GM12878 (cell line): ENCODE measurements at regions not wholly inside any gene's neighbourhood (a gene's known extent, or its start where the extent isn't known, plus 50 kb on each side); places are given as distances from the start of the nearest gene placed in this dataset.

Source experiments
- ATAC-seq: fragments of 200-7000 bp; cut with Tn5 transposase; 3 replicates; pipeline ENCODE4 v1.9.1; 2020; ENCODE audit warnings: mild to moderate bottlenecking, moderate library complexity
- BruUV-seq: library from RNA; stranded (reverse); fragments of 400-500 nt; replicated peaks from 2 replicates; lab custom pipeline; 2021; lab: Mats Ljungman, UMichigan
- CTCF ChIA-PET: fragments of 300-600 bp; sonication (Branson Sonifier 250); formaldehyde crosslinking; extraction: SDS; loops from one replicate; lab custom pipeline; 2021; ENCODE audit warnings: inconsistent platforms; lab: Yijun Ruan, JAX
- POLR2A ChIA-PET: fragments of 350-600 bp; formaldehyde crosslinking; extraction: SDS; loops from one replicate; lab custom pipeline; 2021; ENCODE audit warnings: inconsistent platforms; lab: Charles Lee
- RAD21 ChIA-PET: fragments of 300-600 bp; sonication (Branson Sonifier 250); formaldehyde crosslinking; loops from one replicate; lab custom pipeline; 2023; ENCODE audit warnings: antibody characterized with exemption; ENCODE audit not compliant: unreplicated experiment; lab: Charles Lee
- SMC1A ChIA-PET: fragments of 300-600 bp; sonication (Branson Sonifier 250); formaldehyde crosslinking; loops from one replicate; lab custom pipeline; 2023; ENCODE audit not compliant: unreplicated experiment, uncharacterized antibody; lab: Charles Lee
- DNase-seq: peaks from one replicate; pipeline ENCODE4 v3.0.0-alpha.2; 2011; ENCODE audit warnings: low read depth, low spot score
- FAIRE-seq: peaks from 3 replicates; lab custom pipeline; 2011; peaks lifted over from hg19 to GRCh38; lab: Jason Lieb, UNC
- H2AFZ ChIP-seq: 2 replicates; pipeline ENCODE4 v1.6.0; 2011; ENCODE audit warnings: low read depth, low read length, control low read depth; ENCODE audit not compliant: control insufficient read depth
- H3K27ac ChIP-seq: 2 replicates; pipeline ENCODE4 v1.5.1; 2011; ENCODE audit warnings: control low read depth; ENCODE audit not compliant: control insufficient read depth, insufficient read depth
- H3K27me3 ChIP-seq, 2 experiments: replicated peaks in 1 of 2; 2 replicates each; pipeline versions ENCODE4 v1.6.0 to v1.6.1; 2011; ENCODE audit warnings: low read length in 1 of 2; ENCODE audit not compliant: control insufficient read depth in 2 of 2, insufficient read depth in 2 of 2
- H3K36me3 ChIP-seq, 2 experiments: 2 replicates each; pipeline ENCODE4 v1.5.1; 2011; ENCODE audit warnings: low read length in 1 of 2; ENCODE audit not compliant: control insufficient read depth in 2 of 2, insufficient read depth in 2 of 2
- H3K4me1 ChIP-seq: 2 replicates; pipeline ENCODE4 v1.6.1; 2011; ENCODE audit warnings: mild to moderate bottlenecking, low read length, moderate library complexity, mixed read lengths; ENCODE audit not compliant: control insufficient read depth, insufficient read depth
- H3K4me2 ChIP-seq: 2 replicates; pipeline ENCODE4 v1.6.0; 2011; ENCODE audit warnings: control low read depth; ENCODE audit not compliant: control insufficient read depth, insufficient read depth
- H3K4me3 ChIP-seq: fragments of 200-600 bp; sonication (generic); 2 replicates; pipeline ENCODE4 v1.5.1; 2016
- H3K79me2 ChIP-seq: 2 replicates; pipeline ENCODE4 v1.6.0; 2011; ENCODE audit warnings: low read length; ENCODE audit not compliant: control insufficient read depth, insufficient read depth
- H3K9ac ChIP-seq: 2 replicates; pipeline ENCODE4 v1.8.0; 2011; ENCODE audit warnings: low read length, control low read depth, mixed read lengths; ENCODE audit not compliant: control insufficient read depth, insufficient read depth
- H3K9me3 ChIP-seq: replicated peaks from 3 replicates; pipeline ENCODE4 v1.5.1; 2011; ENCODE audit warnings: mild to moderate bottlenecking, low read length; ENCODE audit not compliant: control insufficient read depth, insufficient read depth
- H4K20me1 ChIP-seq: 2 replicates; pipeline ENCODE4 v1.6.0; 2011; ENCODE audit not compliant: control insufficient read depth, insufficient read depth
- HCFC1 ChIP-seq: fragments of 150-350 bp; IDR thresholded peaks from 2 replicates; pipeline ENCODE4 v1.6.1; 2014; ENCODE audit warnings: low read length
- HDAC2 ChIP-seq: fragments of 200-600 bp; sonication (generic); IDR thresholded peaks from 2 replicates; pipeline ENCODE4 v1.6.1; 2017
- NFXL1 ChIP-seq: fragments of 450-650 bp; IDR thresholded peaks from 2 replicates; pipeline ENCODE4 v1.6.1; 2017; ENCODE audit warnings: antibody characterized with exemption, mild to moderate bottlenecking, borderline replicate concordance
- SIN3A ChIP-seq: IDR thresholded peaks from 2 replicates; pipeline ENCODE4 v1.6.1; 2012; ENCODE audit warnings: low read depth, low read length, improper control_type of control experiment
- SP1 ChIP-seq: IDR thresholded peaks from one replicate; pipeline ENCODE4 v1.6.1; 2011; ENCODE audit warnings: low read depth, low read length
- YBX1 ChIP-seq: fragments of 450-650 bp; IDR thresholded peaks from 2 replicates; pipeline ENCODE4 v1.6.1; 2016; ENCODE audit warnings: antibody characterized with exemption
- ZNF384 ChIP-seq: IDR thresholded peaks from 2 replicates; pipeline ENCODE4 v1.6.1; 2012; ENCODE audit warnings: low read depth, mild to moderate bottlenecking, low read length, improper control_type of control experiment, borderline replicate concordance
- ZZZ3 ChIP-seq: IDR thresholded peaks from 2 replicates; pipeline ENCODE4 v1.6.1; 2011; ENCODE audit warnings: low read depth; ENCODE audit not compliant: control insufficient read depth, insufficient read length
- WGBS: methylation state at CpG from one replicate; pipeline ENCODE4 v1.1.6; 2016; ENCODE audit warnings: low lambda C conversion rate; ENCODE audit not compliant: insufficient replicate concordance, insufficient coverage; ENCODE audit errors: missing lambda C conversion rate; 5-methylcytosine and 5-hydroxymethylcytosine counted together
- in situ Hi-C: fragments of 300-500 bp; cut with MboI; formaldehyde crosslinking; loops from 9 replicates; pipeline ENCODE4 v1.14.3; 2018; ENCODE audit warnings: mixed read lengths
- intact Hi-C: fragments of 100-400 bp; cut with micrococcal nuclease; formaldehyde crosslinking; loops from one replicate; pipeline ENCODE4 v1.14.2; 2022; ENCODE audit not compliant: unreplicated experiment
- TF ChIP-seq, protein P1 (sequence below): fragments of 450-650 bp; IDR thresholded peaks from 2 replicates; pipeline ENCODE4 v1.6.1; 2017; ENCODE audit warnings: antibody characterized with exemption, mild to moderate bottlenecking, moderate library complexity
- TF ChIP-seq, protein P2 (sequence below): IDR thresholded peaks from 2 replicates; pipeline ENCODE4 v1.6.1; 2011; ENCODE audit warnings: borderline replicate concordance, low read depth, mild to moderate bottlenecking, moderate library complexity, low read length; ENCODE audit not compliant: insufficient read depth, poor library complexity, severe bottlenecking
- TF ChIP-seq, protein P3 (sequence below): IDR thresholded peaks from 2 replicates; pipeline ENCODE4 v1.6.1; 2011; ENCODE audit warnings: low read depth, low read length, improper control_type of control experiment, borderline replicate concordance
- TF ChIP-seq, protein P4 (sequence below): fragments of 150-350 bp; IDR thresholded peaks from 2 replicates; pipeline ENCODE4 v1.6.1; 2014; ENCODE audit warnings: mild to moderate bottlenecking, low read depth, low read length
- TF ChIP-seq, protein P5 (sequence below): fragments of 150-350 bp; IDR thresholded peaks from 2 replicates; pipeline ENCODE4 v1.6.1; 2016; ENCODE audit warnings: low read depth, low read length

DNA sequence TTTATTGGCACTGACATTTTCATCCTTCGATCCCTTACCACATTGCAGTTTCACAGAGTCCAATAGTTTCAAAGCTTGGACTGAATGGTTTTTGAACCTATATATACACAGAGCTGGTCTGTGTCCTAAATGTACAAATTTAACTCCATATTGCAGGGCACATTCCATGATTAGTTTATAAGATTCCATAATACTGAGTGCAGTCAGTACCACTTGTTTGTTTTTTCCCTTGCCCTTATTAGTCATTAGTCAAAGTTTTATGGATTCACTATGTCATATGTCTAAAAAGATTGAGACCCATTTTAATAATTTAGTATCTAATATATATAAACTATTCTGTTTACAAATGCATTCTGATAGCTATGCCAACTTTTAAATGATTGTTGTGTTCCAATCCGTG lies 654.8 kb upstream of the MEF2C start (continued):
- TF ChIP-seq, protein P1, sequence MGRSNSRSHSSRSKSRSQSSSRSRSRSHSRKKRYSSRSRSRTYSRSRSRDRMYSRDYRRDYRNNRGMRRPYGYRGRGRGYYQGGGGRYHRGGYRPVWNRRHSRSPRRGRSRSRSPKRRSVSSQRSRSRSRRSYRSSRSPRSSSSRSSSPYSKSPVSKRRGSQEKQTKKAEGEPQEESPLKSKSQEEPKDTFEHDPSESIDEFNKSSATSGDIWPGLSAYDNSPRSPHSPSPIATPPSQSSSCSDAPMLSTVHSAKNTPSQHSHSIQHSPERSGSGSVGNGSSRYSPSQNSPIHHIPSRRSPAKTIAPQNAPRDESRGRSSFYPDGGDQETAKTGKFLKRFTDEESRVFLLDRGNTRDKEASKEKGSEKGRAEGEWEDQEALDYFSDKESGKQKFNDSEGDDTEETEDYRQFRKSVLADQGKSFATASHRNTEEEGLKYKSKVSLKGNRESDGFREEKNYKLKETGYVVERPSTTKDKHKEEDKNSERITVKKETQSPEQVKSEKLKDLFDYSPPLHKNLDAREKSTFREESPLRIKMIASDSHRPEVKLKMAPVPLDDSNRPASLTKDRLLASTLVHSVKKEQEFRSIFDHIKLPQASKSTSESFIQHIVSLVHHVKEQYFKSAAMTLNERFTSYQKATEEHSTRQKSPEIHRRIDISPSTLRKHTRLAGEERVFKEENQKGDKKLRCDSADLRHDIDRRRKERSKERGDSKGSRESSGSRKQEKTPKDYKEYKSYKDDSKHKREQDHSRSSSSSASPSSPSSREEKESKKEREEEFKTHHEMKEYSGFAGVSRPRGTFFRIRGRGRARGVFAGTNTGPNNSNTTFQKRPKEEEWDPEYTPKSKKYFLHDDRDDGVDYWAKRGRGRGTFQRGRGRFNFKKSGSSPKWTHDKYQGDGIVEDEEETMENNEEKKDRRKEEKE: no peak

DNA sequence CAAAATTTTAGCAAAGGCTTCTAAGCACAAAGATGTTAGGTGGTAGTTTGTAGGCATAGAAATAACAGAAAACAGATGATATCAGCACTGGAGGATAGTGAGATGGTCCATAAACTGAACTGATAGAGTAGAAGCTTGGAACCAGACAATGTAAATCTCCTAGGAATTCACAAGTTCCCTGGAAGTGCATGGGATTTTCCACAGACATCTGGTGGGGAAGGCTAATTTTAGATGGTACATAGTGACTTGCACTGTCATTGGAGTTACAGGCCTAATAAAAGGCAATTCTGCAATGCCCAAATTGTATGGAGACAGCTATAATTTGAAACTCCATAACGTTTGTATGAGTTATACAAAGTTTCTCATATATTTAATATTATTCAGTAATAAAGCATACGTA lies 653.0 kb upstream of the MEF2C start:
- Histone ChIP-seq H3K4me2 (no peak overlapping the region), H3K4me3 (no peak overlapping the region)
- CTCF ChIA-PET: no interaction called here
- TF ChIP-seq, protein P2, sequence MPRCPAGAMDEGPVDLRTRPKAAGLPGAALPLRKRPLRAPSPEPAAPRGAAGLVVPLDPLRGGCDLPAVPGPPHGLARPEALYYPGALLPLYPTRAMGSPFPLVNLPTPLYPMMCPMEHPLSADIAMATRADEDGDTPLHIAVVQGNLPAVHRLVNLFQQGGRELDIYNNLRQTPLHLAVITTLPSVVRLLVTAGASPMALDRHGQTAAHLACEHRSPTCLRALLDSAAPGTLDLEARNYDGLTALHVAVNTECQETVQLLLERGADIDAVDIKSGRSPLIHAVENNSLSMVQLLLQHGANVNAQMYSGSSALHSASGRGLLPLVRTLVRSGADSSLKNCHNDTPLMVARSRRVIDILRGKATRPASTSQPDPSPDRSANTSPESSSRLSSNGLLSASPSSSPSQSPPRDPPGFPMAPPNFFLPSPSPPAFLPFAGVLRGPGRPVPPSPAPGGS: no peak
- TF ChIP-seq SIN3A (no peak), HDAC2 (no peak), NFXL1 (no peak), SP1 (no peak), YBX1 (no peak), ZNF384 (no peak), ZZZ3 (no peak), HCFC1 (no peak)
- TF ChIP-seq, protein P3, sequence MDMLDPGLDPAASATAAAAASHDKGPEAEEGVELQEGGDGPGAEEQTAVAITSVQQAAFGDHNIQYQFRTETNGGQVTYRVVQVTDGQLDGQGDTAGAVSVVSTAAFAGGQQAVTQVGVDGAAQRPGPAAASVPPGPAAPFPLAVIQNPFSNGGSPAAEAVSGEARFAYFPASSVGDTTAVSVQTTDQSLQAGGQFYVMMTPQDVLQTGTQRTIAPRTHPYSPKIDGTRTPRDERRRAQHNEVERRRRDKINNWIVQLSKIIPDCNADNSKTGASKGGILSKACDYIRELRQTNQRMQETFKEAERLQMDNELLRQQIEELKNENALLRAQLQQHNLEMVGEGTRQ: no peak
- TF ChIP-seq, protein P4, sequence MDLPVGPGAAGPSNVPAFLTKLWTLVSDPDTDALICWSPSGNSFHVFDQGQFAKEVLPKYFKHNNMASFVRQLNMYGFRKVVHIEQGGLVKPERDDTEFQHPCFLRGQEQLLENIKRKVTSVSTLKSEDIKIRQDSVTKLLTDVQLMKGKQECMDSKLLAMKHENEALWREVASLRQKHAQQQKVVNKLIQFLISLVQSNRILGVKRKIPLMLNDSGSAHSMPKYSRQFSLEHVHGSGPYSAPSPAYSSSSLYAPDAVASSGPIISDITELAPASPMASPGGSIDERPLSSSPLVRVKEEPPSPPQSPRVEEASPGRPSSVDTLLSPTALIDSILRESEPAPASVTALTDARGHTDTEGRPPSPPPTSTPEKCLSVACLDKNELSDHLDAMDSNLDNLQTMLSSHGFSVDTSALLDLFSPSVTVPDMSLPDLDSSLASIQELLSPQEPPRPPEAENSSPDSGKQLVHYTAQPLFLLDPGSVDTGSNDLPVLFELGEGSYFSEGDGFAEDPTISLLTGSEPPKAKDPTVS: no peak
- TF ChIP-seq, protein P5, sequence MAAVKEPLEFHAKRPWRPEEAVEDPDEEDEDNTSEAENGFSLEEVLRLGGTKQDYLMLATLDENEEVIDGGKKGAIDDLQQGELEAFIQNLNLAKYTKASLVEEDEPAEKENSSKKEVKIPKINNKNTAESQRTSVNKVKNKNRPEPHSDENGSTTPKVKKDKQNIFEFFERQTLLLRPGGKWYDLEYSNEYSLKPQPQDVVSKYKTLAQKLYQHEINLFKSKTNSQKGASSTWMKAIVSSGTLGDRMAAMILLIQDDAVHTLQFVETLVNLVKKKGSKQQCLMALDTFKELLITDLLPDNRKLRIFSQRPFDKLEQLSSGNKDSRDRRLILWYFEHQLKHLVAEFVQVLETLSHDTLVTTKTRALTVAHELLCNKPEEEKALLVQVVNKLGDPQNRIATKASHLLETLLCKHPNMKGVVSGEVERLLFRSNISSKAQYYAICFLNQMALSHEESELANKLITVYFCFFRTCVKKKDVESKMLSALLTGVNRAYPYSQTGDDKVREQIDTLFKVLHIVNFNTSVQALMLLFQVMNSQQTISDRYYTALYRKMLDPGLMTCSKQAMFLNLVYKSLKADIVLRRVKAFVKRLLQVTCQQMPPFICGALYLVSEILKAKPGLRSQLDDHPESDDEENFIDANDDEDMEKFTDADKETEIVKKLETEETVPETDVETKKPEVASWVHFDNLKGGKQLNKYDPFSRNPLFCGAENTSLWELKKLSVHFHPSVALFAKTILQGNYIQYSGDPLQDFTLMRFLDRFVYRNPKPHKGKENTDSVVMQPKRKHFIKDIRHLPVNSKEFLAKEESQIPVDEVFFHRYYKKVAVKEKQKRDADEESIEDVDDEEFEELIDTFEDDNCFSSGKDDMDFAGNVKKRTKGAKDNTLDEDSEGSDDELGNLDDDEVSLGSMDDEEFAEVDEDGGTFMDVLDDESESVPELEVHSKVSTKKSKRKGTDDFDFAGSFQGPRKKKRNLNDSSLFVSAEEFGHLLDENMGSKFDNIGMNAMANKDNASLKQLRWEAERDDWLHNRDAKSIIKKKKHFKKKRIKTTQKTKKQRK: no peak

More for the DNA sequence above, 653.0 kb upstream of the MEF2C start:
- intact Hi-C loops: no loop called here
- Histone ChIP-seq H3K4me1 (no peaks in the 10 kb centered on the region), H3K27me3 (no peaks in the 10 kb centered on the region), H2AFZ (no peak overlapping the region), H3K27ac (no peak overlapping the region), H3K79me2 (no peaks in the 10 kb centered on the region), H3K9me3 (no peaks in the 10 kb centered on the region), H3K9ac (no peak overlapping the region), H3K36me3 (no peaks in the 10 kb centered on the region), H4K20me1 (no peaks in the 10 kb centered on the region)
- ATAC-seq: no peak
- ChIA-PET POLR2A (no interaction called here), SMC1A (no interaction called here), RAD21 (no interaction called here)
- WGBS: 83% methylated on average over 2 of the region's 2 CpGs
- in situ Hi-C loops: no loop called here
- no peak for DNase-seq
- no TSS peak for BruUV-seq
- no peak for FAIRE-seq
